ENCODE measurements at regions not wholly inside any gene's neighbourhood (a gene's known extent, or its start where the extent isn't known, plus 50 kb on each side); places are given as distances from the start of the nearest gene placed in this dataset.

DNA sequence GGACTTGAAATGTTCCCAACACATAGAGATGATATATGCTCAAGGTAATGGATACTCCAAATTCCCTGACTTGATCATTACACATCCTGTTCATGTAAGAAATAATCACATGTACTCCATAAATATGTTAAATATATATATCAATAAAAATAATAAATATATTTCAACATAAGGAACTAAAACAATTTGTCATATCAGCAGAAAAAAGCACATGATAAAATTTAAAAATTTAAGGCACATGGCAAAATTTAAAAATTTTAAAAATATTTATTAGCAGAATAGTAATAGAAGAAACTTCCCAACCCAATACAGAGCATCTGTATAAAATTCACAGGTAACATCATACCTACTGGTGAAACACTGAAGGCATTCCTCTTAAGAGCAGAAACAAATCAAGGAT lies 109.6 kb upstream of the KYNU start:
- Histone ChIP-seq H3K9me2 (no peaks in the 10 kb centered on the region), H3K36me3 (replicated peaks in 1 of 2; ENCODE audit: control insufficient read depth in 1 of 2, insufficient read depth in 2 of 2, low read length in 1 of 2) (no peaks in the 10 kb centered on the region), H3K79me2 (ENCODE audit: insufficient read depth) (no peaks in the 10 kb centered on the region), H3K9me3 (no peaks in the 10 kb centered on the region), H3K4me1 (ENCODE audit: control insufficient read depth in 1 of 2, insufficient read depth in 2 of 2, low read depth in 1 of 2, low read length in 1 of 2) (no peaks in the 10 kb centered on the region), H3F3A (replicated peaks; ENCODE audit: insufficient read depth) (no peaks in the 10 kb centered on the region), H3K27me3 (ENCODE audit: insufficient read depth) (no peaks in the 10 kb centered on the region), H2AFZ (ENCODE audit: low read depth) (no peak overlapping the region), H3K9ac (no peak overlapping the region), H3K4me2 (no peak overlapping the region), H4K20me1 (ENCODE audit: insufficient read depth) (no peaks in the 10 kb centered on the region), H3K27ac (ENCODE audit: low read depth in 2 of 2, low read length in 1 of 2) (no peak overlapping the region), H3K4me3 (ENCODE audit: low read depth in 2 of 2, low read length in 1 of 2) (no peak overlapping the region)
- TF ChIP-seq, protein P1, sequence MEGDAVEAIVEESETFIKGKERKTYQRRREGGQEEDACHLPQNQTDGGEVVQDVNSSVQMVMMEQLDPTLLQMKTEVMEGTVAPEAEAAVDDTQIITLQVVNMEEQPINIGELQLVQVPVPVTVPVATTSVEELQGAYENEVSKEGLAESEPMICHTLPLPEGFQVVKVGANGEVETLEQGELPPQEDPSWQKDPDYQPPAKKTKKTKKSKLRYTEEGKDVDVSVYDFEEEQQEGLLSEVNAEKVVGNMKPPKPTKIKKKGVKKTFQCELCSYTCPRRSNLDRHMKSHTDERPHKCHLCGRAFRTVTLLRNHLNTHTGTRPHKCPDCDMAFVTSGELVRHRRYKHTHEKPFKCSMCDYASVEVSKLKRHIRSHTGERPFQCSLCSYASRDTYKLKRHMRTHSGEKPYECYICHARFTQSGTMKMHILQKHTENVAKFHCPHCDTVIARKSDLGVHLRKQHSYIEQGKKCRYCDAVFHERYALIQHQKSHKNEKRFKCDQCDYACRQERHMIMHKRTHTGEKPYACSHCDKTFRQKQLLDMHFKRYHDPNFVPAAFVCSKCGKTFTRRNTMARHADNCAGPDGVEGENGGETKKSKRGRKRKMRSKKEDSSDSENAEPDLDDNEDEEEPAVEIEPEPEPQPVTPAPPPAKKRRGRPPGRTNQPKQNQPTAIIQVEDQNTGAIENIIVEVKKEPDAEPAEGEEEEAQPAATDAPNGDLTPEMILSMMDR (IDR thresholded peaks at IDR 0.05) = no peak
- TF ChIP-seq RAD21 (IDR thresholded peaks at IDR 0.05; ENCODE audit: low read length) (no peak), IRF3 (IDR thresholded peaks at IDR 0.05; ENCODE audit: low read depth, low read length) (no peak), ELF1 (IDR thresholded peaks at IDR 0.05) (no peak), EP300 (IDR thresholded peaks at IDR 0.05; ENCODE audit: borderline replicate concordance in 1 of 2, low read depth in 1 of 2, low read length in 1 of 2) (no peak), FOXM1 (IDR thresholded peaks at IDR 0.05; ENCODE audit: low read depth) (no peak), RFX5 (IDR thresholded peaks at IDR 0.05; ENCODE audit: low read length) (no peak), MXI1 (IDR thresholded peaks at IDR 0.05; ENCODE audit: low read depth, low read length) (no peak), MEF2A (IDR thresholded peaks at IDR 0.05; ENCODE audit: borderline replicate concordance, low read depth) (no peak), TCF12 (IDR thresholded peaks at IDR 0.05) (no peak), CHD2 (IDR thresholded peaks at IDR 0.05; ENCODE audit: low read length, partially characterized antibody) (no peak), FOSL2 (IDR thresholded peaks at IDR 0.05; ENCODE audit: borderline replicate concordance, low read depth) (no peak), ZBTB33 (IDR thresholded peaks at IDR 0.05; ENCODE audit: borderline replicate concordance, low read depth) (no peak), TEAD4 (IDR thresholded peaks at IDR 0.05; ENCODE audit: borderline replicate concordance, insufficient read depth) (no peak), REST (IDR thresholded peaks at IDR 0.05; ENCODE audit: low read depth, low read length) (no peak), USF2 (IDR thresholded peaks at IDR 0.05; ENCODE audit: borderline replicate concordance, low read depth, low read length) (no peak)
- TF ChIP-seq, protein P2, sequence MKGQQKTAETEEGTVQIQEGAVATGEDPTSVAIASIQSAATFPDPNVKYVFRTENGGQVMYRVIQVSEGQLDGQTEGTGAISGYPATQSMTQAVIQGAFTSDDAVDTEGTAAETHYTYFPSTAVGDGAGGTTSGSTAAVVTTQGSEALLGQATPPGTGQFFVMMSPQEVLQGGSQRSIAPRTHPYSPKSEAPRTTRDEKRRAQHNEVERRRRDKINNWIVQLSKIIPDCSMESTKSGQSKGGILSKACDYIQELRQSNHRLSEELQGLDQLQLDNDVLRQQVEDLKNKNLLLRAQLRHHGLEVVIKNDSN (IDR thresholded peaks at IDR 0.05; ENCODE audit: borderline replicate concordance, low read depth) = no peak
- TF ChIP-seq, protein P3, sequence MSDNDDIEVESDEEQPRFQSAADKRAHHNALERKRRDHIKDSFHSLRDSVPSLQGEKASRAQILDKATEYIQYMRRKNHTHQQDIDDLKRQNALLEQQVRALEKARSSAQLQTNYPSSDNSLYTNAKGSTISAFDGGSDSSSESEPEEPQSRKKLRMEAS (IDR thresholded peaks at IDR 0.05; ENCODE audit: low read depth) = no peak
- DNase-seq = no peak
- ChIA-PET POLR2A (no interaction called here), CTCF (no interaction called here)
